SK-N-SH (cell line): ENCODE measurements at regions not wholly inside any gene's neighbourhood (a gene's known extent, or its start where the extent isn't known, plus 50 kb on each side); places are given as distances from the start of the nearest gene placed in this dataset.

Experiments
- CTCF ChIA-PET: fragments of 300-600, 350-600 bp; formaldehyde crosslinking; extraction: SDS; loops from one replicate; lab custom pipeline; 2021; lab: Yijun Ruan, JAX
- POLR2A ChIA-PET: fragments of 350-600 bp; sonication (Branson Sonifier 250); formaldehyde crosslinking; extraction: SDS; loops from one replicate; lab custom pipeline; 2020; ENCODE audit warnings: antibody characterized with exemption, inconsistent platforms; lab: Yijun Ruan, JAX
- DNase-seq: peaks from one replicate; pipeline ENCODE4 v3.0.0; 2012
- H2AFZ ChIP-seq: fragments of 200-600 bp; sonication (generic); 2 replicates; pipeline ENCODE4 v1.8.1; 2016; ENCODE audit warnings: antibody characterized with exemption, mild to moderate bottlenecking, low read depth
- H3F3A ChIP-seq: fragments of 200-600 bp; sonication (generic); replicated peaks from 2 replicates; pipeline ENCODE3; 2016; ENCODE audit warnings: antibody characterized with exemption, mild to moderate bottlenecking; ENCODE audit not compliant: insufficient read depth
- H3K27ac ChIP-seq, 2 experiments: fragments of 200-500 bp in 1 of 2; fragments of 200-600 bp in 1 of 2; sonication (Bioruptor generic) in 1 of 2; sonication (generic), shearing (Covaris generic) in 1 of 2; 2 replicates each; pipeline versions ENCODE4 v1.5.1 to v1.6.1; 2014 to 2016; ENCODE audit warnings: low read depth in 2 of 2, inconsistent platforms in 1 of 2, low read length in 1 of 2, mild to moderate bottlenecking in 1 of 2, mixed read lengths in 1 of 2
- H3K27me3 ChIP-seq: fragments of 200-600 bp; sonication (generic), shearing (Covaris generic); 2 replicates; pipeline ENCODE4 v1.6.1; 2016; ENCODE audit warnings: mixed run types; ENCODE audit not compliant: insufficient read depth
- H3K36me3 ChIP-seq, 2 experiments: fragments of 200-500 bp in 1 of 2; fragments of 200-600 bp in 1 of 2; sonication (Bioruptor generic) in 1 of 2; sonication (generic) in 1 of 2; replicated peaks in 1 of 2; 2 replicates each; pipeline versions ENCODE3 to v1.5.1; 2014 to 2016; ENCODE audit warnings: low read length in 1 of 2, mild to moderate bottlenecking in 1 of 2; ENCODE audit not compliant: insufficient read depth in 2 of 2, control insufficient read depth in 1 of 2
- H3K4me1 ChIP-seq, 2 experiments: fragments of 200-500 bp in 1 of 2; fragments of 200-600 bp in 1 of 2; sonication (Bioruptor generic) in 1 of 2; sonication (generic), shearing (Covaris generic) in 1 of 2; 2 replicates each; pipeline versions ENCODE4 v1.5.1 to v1.6.1; 2014 to 2016; ENCODE audit warnings: low read depth in 1 of 2, low read length in 1 of 2, mixed run types in 1 of 2; ENCODE audit not compliant: insufficient read depth in 2 of 2, control insufficient read depth in 1 of 2
- H3K4me2 ChIP-seq: fragments of 200-600 bp; sonication (generic), shearing (Covaris generic); 2 replicates; pipeline ENCODE4 v1.6.1; 2017; ENCODE audit warnings: mixed run types
- H3K4me3 ChIP-seq, 2 experiments: fragments of 200-500 bp in 1 of 2; fragments of 200-600 bp in 1 of 2; sonication (Bioruptor generic) in 1 of 2; sonication (generic), shearing (Covaris generic) in 1 of 2; 2 replicates each; pipeline versions ENCODE4 v1.5.1 to v1.8.1; 2014 to 2016; ENCODE audit warnings: low read depth in 2 of 2, inconsistent platforms in 1 of 2, low read length in 1 of 2, mild to moderate bottlenecking in 1 of 2, mixed read lengths in 1 of 2, moderate library complexity in 1 of 2
- H3K79me2 ChIP-seq: fragments of 200-600 bp; sonication (generic); 2 replicates; pipeline ENCODE4 v1.8.1; 2017; ENCODE audit warnings: mild to moderate bottlenecking; ENCODE audit not compliant: insufficient read depth
- H3K9ac ChIP-seq: fragments of 200-600 bp; sonication (generic); 2 replicates; pipeline ENCODE4 v1.6.1; 2017; ENCODE audit warnings: mixed run types
- H3K9me2 ChIP-seq: fragments of 200-600 bp; sonication (generic); 2 replicates; pipeline ENCODE4 v1.6.1; 2017; ENCODE audit warnings: mixed run types
- H3K9me3 ChIP-seq: fragments of 200-600 bp; sonication (generic); 2 replicates; pipeline ENCODE4 v1.6.1; 2017; ENCODE audit warnings: mixed run types, mild to moderate bottlenecking, moderate library complexity
- H4K20me1 ChIP-seq: fragments of 200-600 bp; sonication (generic); 2 replicates; pipeline ENCODE4 v1.6.1; 2017; ENCODE audit warnings: mild to moderate bottlenecking, mixed run types; ENCODE audit not compliant: insufficient read depth
- CTCF ChIP-seq: fragments of 200-600 bp; sonication (generic); IDR thresholded peaks from 2 replicates; pipeline ENCODE4 v1.6.1; 2017; ENCODE audit warnings: antibody characterized with exemption, mild to moderate bottlenecking, moderate library complexity
- EP300 ChIP-seq, 2 experiments: IDR thresholded peaks; 2 replicates each; pipeline versions ENCODE4 v1.4.0 to v1.6.1; 2012; ENCODE audit warnings: borderline replicate concordance in 1 of 2, low read depth in 1 of 2, low read length in 1 of 2
- EZH2phosphoT487 ChIP-seq: fragments of 200-600 bp; sonication (generic); IDR thresholded peaks from 2 replicates; pipeline ENCODE4 v1.6.1; 2017; ENCODE audit warnings: low read depth, mixed run types, mild to moderate bottlenecking, antibody characterized with exemption, moderate library complexity, borderline replicate concordance
- FOSL2 ChIP-seq: IDR thresholded peaks from 2 replicates; pipeline ENCODE4 v1.4.0; 2012; ENCODE audit warnings: low read depth, mild to moderate bottlenecking, moderate library complexity, borderline replicate concordance
- FOXJ3 ChIP-seq: sonication (generic); formaldehyde crosslinking; IDR thresholded peaks from 2 replicates; pipeline ENCODE4 v1.5.1; 2020; ENCODE audit warnings: mild to moderate bottlenecking, missing genetic modification reagents
- IRF3 ChIP-seq: fragments of 150-350 bp; IDR thresholded peaks from 2 replicates; pipeline ENCODE4 v1.6.1; 2016; ENCODE audit warnings: mild to moderate bottlenecking, low read depth, low read length
- MAX ChIP-seq: IDR thresholded peaks from 2 replicates; pipeline ENCODE4 v1.4.0; 2012; ENCODE audit warnings: low read depth
- MEF2A ChIP-seq: IDR thresholded peaks from 2 replicates; pipeline ENCODE4 v1.4.0; 2012; ENCODE audit warnings: low read depth, borderline replicate concordance
- MXI1 ChIP-seq: IDR thresholded peaks from 2 replicates; pipeline ENCODE4 v1.6.1; 2012; ENCODE audit warnings: mild to moderate bottlenecking, low read depth, low read length, improper control_type of control experiment
- NRF1 ChIP-seq: IDR thresholded peaks from 2 replicates; pipeline ENCODE4 v1.6.1; 2012; ENCODE audit warnings: low read depth, mild to moderate bottlenecking, low read length
- PBX3 ChIP-seq: IDR thresholded peaks from 2 replicates; pipeline ENCODE4; 2012
- RAD21 ChIP-seq: IDR thresholded peaks from 2 replicates; pipeline ENCODE4 v1.6.1; 2012; ENCODE audit warnings: mild to moderate bottlenecking, low read length
- RFX5 ChIP-seq: IDR thresholded peaks from 2 replicates; pipeline ENCODE4 v1.6.1; 2012; ENCODE audit warnings: mild to moderate bottlenecking, improper control_type of control experiment, low read length
- SMC3 ChIP-seq: IDR thresholded peaks from 2 replicates; pipeline ENCODE4 v1.6.1; 2012; ENCODE audit warnings: low read depth, low read length, improper control_type of control experiment
- TCF12 ChIP-seq: IDR thresholded peaks from 2 replicates; pipeline ENCODE4 v1.4.0; 2012
- TEAD4 ChIP-seq: IDR thresholded peaks from 2 replicates; pipeline ENCODE4 v1.4.0; 2012; ENCODE audit warnings: mild to moderate bottlenecking, borderline replicate concordance; ENCODE audit not compliant: insufficient read depth
- ZBTB33 ChIP-seq: IDR thresholded peaks from 2 replicates; pipeline ENCODE4 v1.4.0; 2012; ENCODE audit warnings: low read depth, borderline replicate concordance
- WGBS: methylation state at CpG from one replicate; pipeline ENCODE4 v1.1.6; 2017; ENCODE audit warnings: low lambda C conversion rate; 5-methylcytosine and 5-hydroxymethylcytosine counted together

- WGBS: 69% methylated on average over 2 of the region's 2 CpGs
- H3K36me3 ChIP-seq: no peaks in the 10 kb centered on the region
- ChIA-PET CTCF (interaction anchor here (0.6 to 1.1 kb wide), 2 partner anchors 22 to 109 kb away, joined by 3 read pairs; no protein-coding TSS in a partner anchor), POLR2A (no interaction called here)
- TF ChIP-seq EP300 (IDR thresholded peaks at IDR 0.05; ENCODE audit: borderline replicate concordance in 1 of 2, low read depth in 1 of 2, low read length in 1 of 2): no peak
- TF ChIP-seq TEAD4: no peak
- no peak for TF ChIP-seq CTCF
- TF ChIP-seq SMC3: no peak
- TF ChIP-seq MXI1: no peak
- no peak for TF ChIP-seq TCF12
- no peak for TF ChIP-seq EZH2phosphoT487
- TF ChIP-seq RAD21: no peak
- TF ChIP-seq MEF2A: no peak
- no peak for TF ChIP-seq PBX3
- TF ChIP-seq RFX5: no peak
- TF ChIP-seq MAX: no peak
- no peak for TF ChIP-seq ZBTB33
- TF ChIP-seq NRF1: no peak
- TF ChIP-seq FOXJ3: no peak
- no peak for TF ChIP-seq IRF3
- TF ChIP-seq FOSL2: no peak
- H3K4me3 ChIP-seq: no peak overlapping the region
- DNase-seq: no peak
- H3K9ac ChIP-seq: no peak overlapping the region
- no peak overlapping the region for H3K27ac ChIP-seq
- H3F3A ChIP-seq: no peaks in the 10 kb centered on the region
- no peaks in the 10 kb centered on the region for H3K79me2 ChIP-seq
- H4K20me1 ChIP-seq: no peaks in the 10 kb centered on the region
- H3K9me3 ChIP-seq: no peaks in the 10 kb centered on the region; the same call in 1 of the 2 replicates
- no peaks in the 10 kb centered on the region for H3K27me3 ChIP-seq
- H3K4me1 ChIP-seq: no peaks in the 10 kb centered on the region; a peak in 1 of 4 replicates
- H3K4me2 ChIP-seq: no peak overlapping the region
- H2AFZ ChIP-seq: no peak overlapping the region; the same call in 1 of the 2 replicates
- H3K9me2 ChIP-seq: no peaks in the 10 kb centered on the region
Measured at GRCh38 chr1:187226396-187226795, 397.6 kb downstream of the PLA2G4A start.
